Ishikawa (cell line): ENCODE measurements at regions not wholly inside any gene's neighbourhood (a gene's known extent, or its start where the extent isn't known, plus 50 kb on each side); places are given as distances from the start of the nearest gene placed in this dataset.

Source experiments
- CEBPB ChIP-seq: IDR thresholded peaks from 2 replicates; pipeline ENCODE4 v1.6.1; 2012
- CREB1 ChIP-seq: IDR thresholded peaks from 2 replicates; pipeline ENCODE4 v1.6.1; 2012; ENCODE audit warnings: low read depth
- EGR1 ChIP-seq: IDR thresholded peaks from 2 replicates; pipeline ENCODE4 v1.6.1; 2012
- EP300 ChIP-seq: IDR thresholded peaks from 2 replicates; pipeline ENCODE4 v1.6.1; 2012; ENCODE audit warnings: borderline replicate concordance
- FOXM1 ChIP-seq: IDR thresholded peaks from 2 replicates; pipeline ENCODE4 v1.6.1; 2012; ENCODE audit warnings: low read depth, borderline replicate concordance
- NFIC ChIP-seq: IDR thresholded peaks from 2 replicates; pipeline ENCODE4 v1.6.1; 2012
- RAD21 ChIP-seq: IDR thresholded peaks from 2 replicates; pipeline ENCODE4 v1.6.1; 2012; ENCODE audit warnings: low read depth
- REST ChIP-seq: IDR thresholded peaks from 2 replicates; pipeline ENCODE4 v1.6.1; 2012; ENCODE audit warnings: low read depth, mild to moderate bottlenecking
- TAF1 ChIP-seq: IDR thresholded peaks from 2 replicates; pipeline ENCODE4 v1.6.1; 2012; ENCODE audit warnings: low read depth, mild to moderate bottlenecking
- TCF12 ChIP-seq: IDR thresholded peaks from 2 replicates; pipeline ENCODE4 v1.6.1; 2012; ENCODE audit warnings: low read depth
- TEAD4 ChIP-seq: IDR thresholded peaks from 2 replicates; pipeline ENCODE4 v1.6.1; 2012
- USF1 ChIP-seq: IDR thresholded peaks from 2 replicates; pipeline ENCODE4 v1.6.1; 2012
- YY1 ChIP-seq: IDR thresholded peaks from 2 replicates; pipeline ENCODE4 v1.6.1; 2012; ENCODE audit warnings: low read depth
- ZBTB7A ChIP-seq: IDR thresholded peaks from 2 replicates; pipeline ENCODE4 v1.6.1; 2012; ENCODE audit warnings: low read depth
- TF ChIP-seq, protein P1 (sequence below): IDR thresholded peaks from 2 replicates; pipeline ENCODE4 v1.6.1; 2012

DNA sequence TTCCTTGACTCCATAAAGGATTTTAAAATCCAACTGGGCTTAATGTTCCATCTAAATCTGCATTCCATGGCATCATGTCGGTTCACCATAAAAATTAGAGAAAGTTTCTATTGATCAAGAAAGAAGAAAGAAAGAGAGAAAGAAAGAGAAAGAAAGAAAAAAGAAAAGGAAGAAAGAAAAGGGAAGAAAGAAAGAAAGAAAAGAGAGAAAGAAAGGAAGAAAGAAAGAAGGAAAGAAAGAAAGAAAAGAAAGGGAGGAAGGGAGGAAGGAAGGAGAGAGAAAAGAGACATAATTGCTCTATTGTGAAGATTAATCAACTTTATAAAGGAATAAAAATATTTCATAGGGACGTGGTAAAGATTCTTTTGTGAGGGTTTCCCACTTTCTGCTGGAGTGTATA, 329.2 kb downstream of the DLEU7 start:
- TF ChIP-seq FOXM1: no peak
- no peak for TF ChIP-seq TCF12
- no peak for TF ChIP-seq NFIC
- TF ChIP-seq, protein P1, sequence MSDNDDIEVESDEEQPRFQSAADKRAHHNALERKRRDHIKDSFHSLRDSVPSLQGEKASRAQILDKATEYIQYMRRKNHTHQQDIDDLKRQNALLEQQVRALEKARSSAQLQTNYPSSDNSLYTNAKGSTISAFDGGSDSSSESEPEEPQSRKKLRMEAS: no peak
- TF ChIP-seq CREB1: no peak
- TF ChIP-seq YY1: no peak
- TF ChIP-seq RAD21: no peak
- no peak for TF ChIP-seq TEAD4
- no peak for TF ChIP-seq USF1
- no peak for TF ChIP-seq REST
- no peak for TF ChIP-seq CEBPB
- TF ChIP-seq ZBTB7A: no peak
- TF ChIP-seq EGR1: no peak
- no peak for TF ChIP-seq EP300
- TF ChIP-seq TAF1: no peak

GRCh38 chr13:50518131-50518530, 325.4 kb downstream of the DLEU7 start:
- TF ChIP-seq TEAD4 (no peak), REST (no peak), FOXM1 (no peak), USF1 (no peak), TCF12 (no peak), CEBPB (no peak), EP300 (no peak), RAD21 (no peak), TAF1 (no peak), EGR1 (no peak), CREB1 (no peak), YY1 (no peak), NFIC (no peak), ZBTB7A (no peak)
- TF ChIP-seq, protein P1: no peak

- TF ChIP-seq CREB1 (no peak), ZBTB7A (no peak), TCF12 (no peak), EP300 (no peak), USF1 (no peak), TAF1 (no peak), TEAD4 (no peak), REST (no peak), RAD21 (no peak), CEBPB (no peak), NFIC (no peak), FOXM1 (no peak), EGR1 (no peak), YY1 (no peak)
- TF ChIP-seq, protein P1: no peak
Measured at GRCh38 chr13:50518781-50519201, 324.7 kb downstream of the DLEU7 start.

GRCh38 chr13:50519866-50520265, 323.6 kb downstream of the DLEU7 start:
- TF ChIP-seq RAD21 (no peak), TCF12 (no peak), YY1 (no peak), EP300 (no peak), REST (no peak), USF1 (no peak), CEBPB (no peak), FOXM1 (no peak), ZBTB7A (no peak), CREB1 (no peak), TAF1 (no peak), TEAD4 (no peak), NFIC (no peak)
- TF ChIP-seq, protein P1: no peak
